Stimulated activated naive CD8-positive, alpha-beta T cell treated with anti-CD3 and anti-CD28 coated beads, Interleukin-15, amount 100 ng/mL, for 72 hours (primary cell): ENCODE measurements at regions not wholly inside any gene's neighbourhood (a gene's known extent, or its start where the extent isn't known, plus 50 kb on each side); places are given as distances from the start of the nearest gene placed in this dataset.
A peak's percentile ranks its signal among the peaks of the same experiment; 100 is the strongest.
"Not testable (repeated sequence)": the region's sequence is repeated elsewhere in the genome, so short reads cannot be mapped to it uniquely, and the experiment has no call there.

Experiments
- ATAC-seq: fragments of 150-1000 bp; cut with Tn5 transposase; 2 replicates; pipeline ENCODE4 v1.10.0; 2021; ENCODE audit warnings: mild to moderate bottlenecking, moderate library complexity
- DNase-seq, 2 donors: peaks; one replicate each; pipeline ENCODE4 v3.0.0; 2021 to 2022
- H3K27ac Mint-ChIP-seq, 2 donors: one replicate each; pipeline ENCODE4 v1.8.0; 2022; ENCODE audit warnings: mild to moderate bottlenecking in 2 of 2, mixed read lengths in 2 of 2, moderate library complexity in 2 of 2
- H3K27me3 Mint-ChIP-seq: one replicate; pipeline ENCODE4 v1.8.0; 2022; ENCODE audit warnings: mixed read lengths
- H3K4me1 Mint-ChIP-seq: one replicate; pipeline ENCODE4 v1.8.0; 2022; ENCODE audit warnings: mild to moderate bottlenecking, mixed read lengths
- H3K4me3 Mint-ChIP-seq, 2 donors: one replicate each; pipeline ENCODE4 v1.8.0; 2022; ENCODE audit warnings: mild to moderate bottlenecking in 2 of 2, mixed read lengths in 2 of 2, moderate library complexity in 1 of 2
- H3K9me3 Mint-ChIP-seq, 2 donors: one replicate each; pipeline ENCODE4 v1.8.0; 2022; ENCODE audit warnings: mixed read lengths in 2 of 2

DNA sequence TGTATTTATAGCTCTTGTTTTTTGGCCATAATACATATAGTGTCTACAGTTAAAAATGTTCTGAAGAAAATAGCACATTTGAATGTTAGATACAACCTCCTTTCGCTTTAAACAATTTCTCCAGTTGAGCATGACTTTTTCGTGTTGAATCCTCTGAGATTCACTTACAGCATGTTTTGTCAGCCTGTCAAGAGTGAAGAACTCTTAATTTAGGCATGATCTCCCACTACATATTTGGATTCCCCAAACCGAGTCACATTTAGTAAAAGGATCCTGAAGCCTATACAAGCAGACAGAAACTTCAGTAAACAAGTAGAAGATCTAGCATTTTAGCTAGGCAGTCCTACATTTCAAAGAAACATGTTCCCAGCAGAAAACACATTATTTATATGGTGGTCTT lies 796.6 kb downstream of the MCTP2 start:
- DNase-seq (no peak), ATAC-seq (no peak)
- no peak overlapping the region for H3K27ac Mint-ChIP-seq
- H3K4me1 Mint-ChIP-seq = no peaks in the 10 kb centered on the region
- H3K27me3 Mint-ChIP-seq = no peaks in the 10 kb centered on the region
- no peaks in the 10 kb centered on the region for H3K9me3 Mint-ChIP-seq
- H3K4me3 Mint-ChIP-seq = no peak overlapping the region

DNA sequence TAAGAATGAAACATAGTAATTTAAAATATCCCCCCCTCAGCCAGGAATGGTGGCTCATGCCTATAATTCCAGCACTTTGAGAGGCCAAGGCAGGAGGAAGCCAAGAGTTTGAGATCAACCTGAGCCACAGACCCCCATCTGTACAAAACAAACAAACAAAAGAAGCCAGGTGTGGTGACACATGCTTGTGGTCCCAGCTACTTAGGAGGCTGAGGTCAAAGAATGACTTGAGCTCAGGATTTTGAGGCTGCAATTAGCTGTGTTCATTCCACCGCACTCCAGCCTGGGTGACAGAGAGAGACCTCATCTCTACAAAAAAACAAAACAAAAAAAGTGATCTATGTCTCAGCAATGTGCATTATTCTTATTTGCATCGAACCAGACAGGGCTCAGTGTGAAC lies 800.8 kb downstream of the MCTP2 start:
- no peak for ATAC-seq
- Mint-ChIP-seq H3K4me1 (no peaks in the 10 kb centered on the region), H3K4me3 (no peak overlapping the region)

DNA sequence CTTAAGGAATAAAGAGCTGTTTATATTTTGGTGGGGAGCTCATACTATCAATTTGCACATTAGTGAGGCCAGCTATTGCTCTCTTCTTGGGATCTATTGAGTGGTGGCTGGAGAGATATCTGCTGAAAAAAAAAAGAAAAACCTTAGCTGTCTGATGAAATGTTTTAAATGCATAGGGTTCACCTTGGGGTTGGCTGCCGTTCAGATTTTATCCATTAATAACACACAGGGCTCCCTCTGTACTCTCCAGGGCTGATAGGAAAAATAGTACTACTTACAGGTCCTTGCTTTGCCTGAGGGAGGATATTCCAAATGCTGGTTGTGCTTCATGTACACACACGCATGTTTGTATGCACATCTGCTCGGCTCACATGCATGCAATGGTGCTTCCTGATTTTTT lies 803.7 kb downstream of the MCTP2 start:
- H3K4me3 Mint-ChIP-seq = no peak overlapping the region
- ATAC-seq = no peak

More for the DNA sequence above, 800.8 kb downstream of the MCTP2 start:
- Mint-ChIP-seq H3K9me3 (no peaks in the 10 kb centered on the region), H3K27ac (no peak overlapping the region), H3K27me3 (no peaks in the 10 kb centered on the region)
- no peak for DNase-seq

DNA sequence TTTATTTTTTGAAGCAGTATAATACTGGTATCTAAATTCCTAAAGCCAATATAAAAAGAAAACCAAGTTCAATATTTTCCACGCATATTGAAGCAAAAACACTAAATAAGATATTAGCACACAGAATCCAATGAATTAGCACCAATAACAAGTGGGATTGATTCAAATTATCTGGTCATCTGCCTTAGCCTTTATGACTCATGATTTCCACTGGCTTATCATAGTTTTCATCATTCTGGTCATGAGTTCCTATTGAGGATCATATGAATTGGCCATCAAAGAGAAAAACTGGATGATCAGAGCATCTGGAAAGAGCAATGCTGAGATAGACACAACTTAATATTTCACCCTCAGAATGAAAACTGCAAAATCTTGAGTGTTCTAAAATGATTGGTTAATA lies 809.9 kb downstream of the MCTP2 start:
- no peak overlapping the region for H3K4me3 Mint-ChIP-seq
- H3K9me3 Mint-ChIP-seq = peaks cover 0 to 15% of the 10 kb centered on the region in 2 donors
- no peak overlapping the region for H3K27ac Mint-ChIP-seq
- DNase-seq (no peak), ATAC-seq (no peak)
- peaks cover 8% of the 10 kb centered on the region for H3K27me3 Mint-ChIP-seq
- no peaks in the 10 kb centered on the region for H3K4me1 Mint-ChIP-seq

More for the DNA sequence above, 803.7 kb downstream of the MCTP2 start:
- Mint-ChIP-seq H3K9me3 (peaks cover 0 to 8% of the 10 kb centered on the region in 2 donors), H3K4me1 (no peaks in the 10 kb centered on the region), H3K27me3 (peaks cover 8% of the 10 kb centered on the region), H3K27ac (no peak overlapping the region)
- DNase-seq = no peak

DNA sequence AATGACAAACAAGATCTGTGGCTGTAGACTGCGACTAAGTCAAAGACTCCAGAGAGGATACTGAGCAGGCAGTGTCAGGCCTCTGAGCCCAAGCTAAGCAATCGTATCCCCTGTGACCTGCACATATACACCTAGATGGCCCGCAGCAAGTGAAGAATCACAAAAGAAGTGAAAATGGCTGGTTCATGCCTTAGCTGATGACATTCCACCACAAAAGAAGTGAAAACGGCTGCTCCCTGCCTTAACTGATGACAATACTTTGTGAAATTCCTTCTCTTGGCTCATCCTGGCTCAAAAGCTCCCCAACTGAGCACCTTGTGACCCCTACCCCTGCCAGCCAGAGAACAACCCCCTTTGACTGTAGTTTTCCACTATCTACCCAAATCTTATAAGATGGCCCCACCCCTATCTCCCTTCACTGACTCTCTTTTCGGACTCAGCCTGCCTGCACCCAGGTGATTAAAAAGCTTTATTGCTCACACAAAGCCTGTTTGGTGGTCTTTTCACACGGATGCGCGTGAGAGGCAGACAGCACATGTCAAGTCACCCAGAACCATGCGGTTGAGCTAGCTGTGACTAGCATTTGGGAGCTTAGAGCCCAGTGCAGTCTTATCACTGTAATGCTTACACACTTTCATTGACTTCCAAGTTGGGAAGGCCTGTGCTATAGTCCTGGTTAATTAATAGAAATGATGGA lies 812.0 kb downstream of the MCTP2 start:
- ATAC-seq, DNase-seq, H3K4me3 Mint-ChIP-seq, H3K4me1 Mint-ChIP-seq, H3K27me3 Mint-ChIP-seq: not testable (repeated sequence)
- H3K9me3 Mint-ChIP-seq = peaks cover 0 to 20% of the 10 kb centered on the region in 2 donors
- peak overlapping the region in 1 of 2 donors; percentile 21 for H3K27ac Mint-ChIP-seq

DNA sequence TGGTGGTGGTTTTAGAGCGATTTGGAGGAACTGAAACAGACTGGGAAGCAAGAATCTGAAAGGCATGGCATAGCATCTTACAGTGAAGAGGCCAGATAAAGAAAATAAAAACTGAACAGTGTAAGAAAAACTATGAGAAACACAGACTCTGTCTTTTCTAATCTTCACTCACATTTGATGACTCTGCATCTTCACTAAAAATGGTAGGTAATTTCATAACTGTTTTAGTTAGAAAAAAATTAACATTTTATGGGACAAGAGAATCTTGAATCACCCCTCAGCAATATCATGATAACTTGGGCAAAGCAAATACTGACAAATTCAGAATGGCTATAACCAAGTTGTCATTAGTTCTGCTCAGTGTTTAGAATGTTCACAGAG lies 812.6 kb downstream of the MCTP2 start:
- H3K4me1 Mint-ChIP-seq = no peaks in the 10 kb centered on the region
- H3K27ac Mint-ChIP-seq = no peak overlapping the region
- DNase-seq = no peak
- peaks cover 0 to 23% of the 10 kb centered on the region in 2 donors for H3K9me3 Mint-ChIP-seq
- H3K27me3 Mint-ChIP-seq = no peaks in the 10 kb centered on the region
- H3K4me3 Mint-ChIP-seq = no peak overlapping the region
- ATAC-seq = no peak

DNA sequence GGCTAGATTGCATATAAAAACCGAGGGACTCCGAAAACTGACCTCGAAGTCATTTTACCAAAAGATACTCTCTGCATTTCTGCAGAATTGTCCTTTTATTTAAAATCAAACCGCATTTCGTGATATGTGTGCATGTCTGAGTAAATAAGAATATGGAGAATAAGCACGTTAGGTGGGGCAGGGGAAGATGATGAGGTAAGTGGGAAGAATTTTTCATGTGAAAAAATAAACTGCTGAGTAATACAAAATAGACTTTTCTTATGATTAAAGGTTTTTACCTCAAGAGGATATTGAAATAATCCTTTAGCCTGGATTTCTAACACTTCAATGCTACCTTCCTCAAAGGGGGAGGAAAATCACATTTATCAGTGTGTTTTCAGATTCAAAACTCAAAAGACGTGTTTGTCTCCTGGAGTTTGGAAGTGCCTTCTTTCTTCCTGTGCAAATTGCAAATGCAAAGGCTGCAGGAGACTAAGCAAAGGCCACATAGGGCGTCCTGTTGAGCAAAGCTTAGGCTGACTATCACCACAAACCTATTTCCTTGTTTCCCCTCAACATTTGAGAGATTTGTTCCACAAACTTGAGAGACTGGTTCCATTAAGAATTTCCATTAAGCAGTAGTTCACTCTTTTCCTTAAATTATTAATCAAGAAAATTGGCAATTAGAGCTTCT lies 813.5 kb downstream of the MCTP2 start:
- Mint-ChIP-seq H3K27ac (no peak overlapping the region), H3K4me3 (no peak overlapping the region), H3K9me3 (peaks cover 0 to 33% of the 10 kb centered on the region in 2 donors), H3K27me3 (no peaks in the 10 kb centered on the region), H3K4me1 (no peaks in the 10 kb centered on the region)
- ATAC-seq = no peak
- DNase-seq = no peak

DNA sequence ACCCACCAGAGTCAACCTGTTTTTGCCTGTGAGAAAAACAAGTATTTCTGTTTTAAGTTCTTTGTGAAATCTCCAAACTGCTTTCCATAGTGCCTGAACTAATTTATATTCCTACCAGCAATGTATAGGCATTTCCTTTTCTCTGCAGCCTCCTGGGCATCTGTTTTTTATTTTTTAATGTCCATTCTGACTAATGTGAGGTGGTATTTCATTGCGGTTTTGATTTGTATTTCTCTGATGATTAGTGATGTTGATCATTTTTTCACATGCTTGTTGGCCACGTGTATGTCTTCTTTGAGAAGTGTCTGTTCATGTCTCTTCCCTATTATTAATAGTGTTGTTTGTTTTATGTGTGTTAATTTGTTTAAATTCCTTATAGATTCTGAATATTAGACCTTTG lies 820.5 kb downstream of the MCTP2 start:
- H3K4me3 Mint-ChIP-seq = no peak overlapping the region
- H3K9me3 Mint-ChIP-seq = peaks cover 5 to 30% of the 10 kb centered on the region in 2 donors
- H3K4me1 Mint-ChIP-seq = no peaks in the 10 kb centered on the region
- no peaks in the 10 kb centered on the region for H3K27me3 Mint-ChIP-seq
- ATAC-seq (no peak), DNase-seq (no peak)
- no peak overlapping the region for H3K27ac Mint-ChIP-seq

DNA sequence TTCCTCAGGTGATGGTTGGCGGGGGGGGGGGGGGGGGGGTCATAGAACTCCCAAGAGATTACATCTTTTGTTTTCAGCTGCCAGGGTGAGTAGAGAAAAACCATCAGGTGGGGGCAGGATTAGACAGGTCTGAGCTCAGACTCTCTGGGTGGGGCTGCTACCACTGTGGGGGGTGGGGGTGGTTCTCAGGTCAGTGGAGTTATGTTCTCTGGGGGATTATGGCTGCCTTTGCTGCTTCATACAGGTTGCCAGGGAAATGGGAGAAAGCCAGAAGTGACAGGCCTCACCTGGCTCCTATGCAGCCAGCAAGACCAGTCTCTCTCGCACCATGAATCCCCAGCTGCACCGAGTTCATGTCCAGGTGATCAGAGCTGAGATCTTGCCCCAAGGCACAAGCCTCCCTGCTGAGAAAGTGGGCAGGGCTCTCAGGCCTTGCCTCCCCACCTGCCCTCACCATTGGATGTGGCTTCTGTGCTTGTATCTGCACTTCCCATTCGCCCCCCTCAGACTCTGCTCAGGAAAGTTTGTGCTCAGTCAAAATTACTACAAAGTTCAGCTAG lies 828.1 kb downstream of the MCTP2 start:
- no peak for DNase-seq
- Mint-ChIP-seq H3K9me3 (peaks cover 14 to 23% of the 10 kb centered on the region in 2 donors), H3K4me1 (no peaks in the 10 kb centered on the region), H3K4me3 (no peak overlapping the region), H3K27me3 (peaks cover 8% of the 10 kb centered on the region), H3K27ac (no peak overlapping the region)
- ATAC-seq = no peak

DNA sequence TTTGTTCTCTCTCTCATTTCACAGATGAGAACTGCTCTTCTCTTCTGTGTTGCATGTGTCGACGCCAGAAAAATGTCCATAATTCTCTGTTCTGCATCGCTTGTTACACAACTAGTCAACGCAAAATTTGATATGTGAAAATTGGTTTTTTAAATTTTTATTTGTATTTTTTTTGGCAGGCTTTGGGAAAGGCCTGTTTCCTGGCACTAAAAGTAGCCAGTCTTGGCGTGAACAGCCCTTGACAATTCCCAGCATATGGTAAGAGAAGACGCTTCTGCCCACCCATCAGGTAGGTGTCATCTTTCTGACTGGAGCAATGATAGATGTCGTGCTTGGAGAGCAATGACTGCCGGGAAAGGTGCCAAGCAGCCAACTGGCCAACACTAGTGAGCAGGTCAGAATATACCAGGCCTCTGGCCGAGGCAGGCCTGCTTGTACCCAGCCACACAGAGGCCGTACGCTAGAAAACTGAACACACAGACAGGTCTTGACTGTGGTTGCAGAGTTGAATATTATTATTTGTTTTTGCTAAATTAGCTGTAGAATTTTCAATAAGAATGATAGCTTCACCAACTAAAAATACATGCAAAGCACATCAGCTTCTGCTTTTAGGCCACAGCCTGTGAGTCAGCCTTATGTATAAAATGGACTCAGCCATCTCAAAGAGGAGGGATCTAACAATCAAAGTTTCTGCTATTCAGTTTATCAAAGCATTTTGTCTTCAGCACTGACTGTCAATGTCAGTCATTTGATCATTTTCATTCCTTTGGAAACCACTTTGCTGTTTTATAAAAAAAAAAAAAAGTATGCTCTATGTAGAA lies 837.5 kb downstream of the MCTP2 start:
- no peaks in the 10 kb centered on the region for H3K27me3 Mint-ChIP-seq
- no peak overlapping the region for H3K27ac Mint-ChIP-seq
- DNase-seq (no peak), ATAC-seq (no peak)
- no peaks in the 10 kb centered on the region for H3K4me1 Mint-ChIP-seq
- no peak overlapping the region for H3K4me3 Mint-ChIP-seq
- peaks cover 9 to 15% of the 10 kb centered on the region in 2 donors for H3K9me3 Mint-ChIP-seq

DNA sequence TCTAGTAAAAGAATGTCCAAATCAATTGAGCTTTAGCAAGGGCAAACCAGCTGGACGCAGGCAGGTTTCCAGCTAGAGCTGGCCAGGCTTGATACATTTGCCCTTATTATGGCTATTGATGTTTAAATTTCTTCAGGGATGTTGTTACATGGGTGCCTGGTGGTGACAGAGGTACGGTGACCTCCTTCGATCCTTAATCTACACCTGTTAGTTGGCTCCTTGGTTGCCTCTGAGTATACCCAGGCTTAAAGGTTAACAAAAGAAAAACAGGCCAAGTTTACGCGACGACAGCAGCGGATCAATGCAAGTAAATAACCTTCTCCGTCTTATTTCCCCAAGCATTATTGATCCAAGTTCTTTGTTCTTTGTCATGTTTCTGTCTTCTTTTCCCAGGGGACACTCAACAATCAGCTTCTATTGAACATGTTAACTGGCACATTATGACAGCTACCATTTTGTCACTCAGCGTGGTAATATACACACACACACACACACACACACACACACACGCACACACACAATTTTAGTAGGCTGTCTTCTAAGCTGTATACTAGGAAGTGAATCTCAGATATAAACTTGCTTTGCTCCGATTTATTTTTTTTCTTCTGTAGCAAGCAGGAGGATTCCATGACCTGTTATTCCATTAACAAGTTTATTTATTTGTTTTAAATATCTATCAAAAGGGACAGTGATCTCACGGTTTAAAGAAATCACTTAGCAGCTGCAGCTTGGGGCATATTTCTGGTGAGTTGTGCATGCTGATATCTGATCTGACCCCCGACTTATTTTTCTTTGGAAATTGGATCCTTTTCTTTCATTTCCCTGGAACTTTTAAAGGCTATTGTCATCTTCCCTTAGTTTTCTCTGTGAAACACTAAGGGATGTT lies 844.7 kb downstream of the MCTP2 start:
- DNase-seq (no peak), ATAC-seq (no peak)
- no peaks in the 10 kb centered on the region for H3K27me3 Mint-ChIP-seq
- no peak overlapping the region for H3K27ac Mint-ChIP-seq
- peaks cover 0 to 5% of the 10 kb centered on the region in 2 donors for H3K9me3 Mint-ChIP-seq
- H3K4me3 Mint-ChIP-seq = no peak overlapping the region
- no peaks in the 10 kb centered on the region for H3K4me1 Mint-ChIP-seq

DNA sequence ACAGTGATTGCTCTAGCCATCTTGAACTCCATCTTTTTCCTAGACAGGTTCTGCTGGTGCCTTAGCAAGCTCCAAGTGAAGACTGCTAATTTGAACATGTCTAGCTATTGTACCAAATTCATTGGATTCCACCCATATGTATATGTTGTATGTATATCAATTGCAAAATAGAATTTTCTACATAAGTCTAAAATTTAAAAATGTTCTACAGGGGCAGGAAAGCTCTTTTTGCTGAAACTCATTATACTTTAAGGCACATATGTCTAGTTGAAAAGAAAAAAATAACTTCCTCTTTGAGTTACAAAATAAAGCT lies 845.3 kb downstream of the MCTP2 start:
- DNase-seq (no peak), ATAC-seq (no peak)
- no peak overlapping the region for H3K4me3 Mint-ChIP-seq
- H3K9me3 Mint-ChIP-seq = peaks cover 0 to 5% of the 10 kb centered on the region in 2 donors
- no peak overlapping the region for H3K27ac Mint-ChIP-seq
- H3K27me3 Mint-ChIP-seq = no peaks in the 10 kb centered on the region
- H3K4me1 Mint-ChIP-seq = no peaks in the 10 kb centered on the region

DNA sequence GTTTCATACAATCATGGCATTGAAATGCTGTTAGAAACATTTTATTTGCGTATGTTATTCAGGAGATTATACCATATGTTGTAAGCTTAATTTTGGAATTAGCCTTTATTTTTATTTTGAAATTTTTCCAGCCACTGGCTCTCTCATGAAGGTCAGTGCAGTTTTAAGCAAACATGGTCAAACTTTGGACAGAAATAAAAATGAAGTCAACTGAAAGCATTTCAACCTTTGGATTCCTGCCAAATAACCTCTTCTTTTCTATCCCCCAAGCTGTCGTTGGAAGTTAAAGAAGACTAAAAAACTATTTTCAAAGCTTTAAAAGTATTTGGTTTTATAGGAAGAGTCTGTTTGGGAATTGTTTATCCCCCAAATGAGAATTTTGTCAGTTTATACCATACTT lies 846.6 kb downstream of the MCTP2 start:
- H3K9me3 Mint-ChIP-seq = peaks cover 0 to 5% of the 10 kb centered on the region in 2 donors
- H3K27me3 Mint-ChIP-seq = no peaks in the 10 kb centered on the region
- H3K27ac Mint-ChIP-seq = no peak overlapping the region
- no peak for DNase-seq
- H3K4me1 Mint-ChIP-seq = no peaks in the 10 kb centered on the region
- ATAC-seq = no peak
- no peak overlapping the region for H3K4me3 Mint-ChIP-seq

DNA sequence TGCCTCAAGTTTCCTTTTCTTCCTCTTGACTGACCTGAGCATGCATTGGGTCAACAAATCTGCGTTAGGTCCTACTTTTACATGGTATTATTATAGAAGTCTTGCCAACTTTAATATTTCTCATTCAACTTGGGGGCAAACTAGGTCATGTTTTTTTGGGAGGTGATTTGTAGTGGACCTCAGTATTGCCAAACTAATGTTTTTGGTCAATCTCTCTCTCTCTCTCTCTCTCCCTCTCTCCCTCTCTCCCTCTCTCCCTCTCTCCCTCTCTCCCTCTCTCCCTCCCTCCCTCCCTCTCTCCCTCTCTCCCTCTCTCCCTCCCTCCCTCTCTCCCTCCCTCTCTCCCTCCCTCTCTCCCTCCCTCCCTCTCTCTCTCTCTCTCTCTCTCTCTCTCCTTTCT lies 848.9 kb downstream of the MCTP2 start:
- not testable (repeated sequence) for H3K4me1 Mint-ChIP-seq, ATAC-seq, DNase-seq, H3K27me3 Mint-ChIP-seq, H3K4me3 Mint-ChIP-seq, H3K9me3 Mint-ChIP-seq
- peak overlapping the region in 1 of 2 donors; percentile 76 for H3K27ac Mint-ChIP-seq

DNA sequence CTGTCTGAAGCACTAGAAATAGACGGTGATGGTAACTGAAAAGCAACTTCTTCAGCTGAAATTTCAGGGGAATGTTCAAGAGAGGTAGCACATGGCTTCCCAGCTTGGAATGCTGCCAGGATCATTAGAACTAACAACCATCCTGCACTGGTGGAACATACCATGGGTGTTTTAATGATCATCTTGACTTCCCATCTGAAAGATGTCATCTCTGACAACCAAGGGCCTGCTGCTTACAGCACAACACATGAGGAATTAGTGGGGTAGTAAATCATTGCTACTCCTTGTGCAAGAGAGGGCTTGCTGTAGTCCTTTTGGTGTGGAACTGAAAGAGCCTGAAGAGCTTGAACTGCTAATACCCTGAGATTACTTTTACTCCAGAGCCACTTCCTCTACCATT lies 853.7 kb downstream of the MCTP2 start:
- no peaks in the 10 kb centered on the region for H3K9me3 Mint-ChIP-seq
- ATAC-seq = no peak
- H3K4me3 Mint-ChIP-seq = no peak overlapping the region
- no peaks in the 10 kb centered on the region for H3K27me3 Mint-ChIP-seq
- no peaks in the 10 kb centered on the region for H3K4me1 Mint-ChIP-seq
- no peak for DNase-seq
- H3K27ac Mint-ChIP-seq = no peak overlapping the region
